Caco-2 (cell line): ENCODE measurements at regions not wholly inside any gene's neighbourhood (a gene's known extent, or its start where the extent isn't known, plus 50 kb on each side); places are given as distances from the start of the nearest gene placed in this dataset.

Source experiments
- BruUV-seq: library from RNA; stranded (reverse); fragments of 400-500 nt; replicated peaks from 2 replicates; lab custom pipeline; 2021; lab: Mats Ljungman, UMichigan
- CTCF ChIA-PET: fragments of 300-600 bp; sonication (Branson Sonifier 250); formaldehyde crosslinking; loops from one replicate; lab custom pipeline; 2022; ENCODE audit warnings: antibody characterized with exemption; lab: Charles Lee
- POLR2A ChIA-PET: fragments of 300-600 bp; sonication (Branson Sonifier 250); formaldehyde crosslinking; loops from one replicate; lab custom pipeline; 2022; ENCODE audit warnings: antibody characterized with exemption; lab: Charles Lee
- DNase-seq, 2 experiments: peaks; one replicate each; pipeline versions ENCODE4 v3.0.0 to v3.0.0-alpha.2; 2020 to 2022
- H3K27me3 ChIP-seq: replicated peaks from 2 replicates; pipeline ENCODE4 v1.6.0; 2011; ENCODE audit warnings: low read length; ENCODE audit not compliant: control insufficient read depth, insufficient read depth
- H3K36me3 ChIP-seq: 2 replicates; pipeline ENCODE4 v1.5.1; 2011; ENCODE audit warnings: low read length; ENCODE audit not compliant: control insufficient read depth, insufficient read depth
- H3K4me1 ChIP-seq: fragments of 250-450 bp; sonication (Bioruptor Pico); 2 replicates; pipeline ENCODE4 v1.5.1; 2020; ENCODE audit warnings: mild to moderate bottlenecking
- H3K4me3 ChIP-seq: 2 replicates; pipeline ENCODE4 v1.5.1; 2011; ENCODE audit warnings: low read depth, mild to moderate bottlenecking, control low read depth, low read length
- H3K9me3 ChIP-seq: fragments of 250-450 bp; sonication (Bioruptor Pico); 2 replicates; pipeline ENCODE4 v1.5.1; 2020; ENCODE audit warnings: mild to moderate bottlenecking, moderate library complexity
- H3K27ac Mint-ChIP-seq: one replicate; pipeline ENCODE4 v1.8.0; 2022; ENCODE audit warnings: mixed read lengths; ENCODE audit not compliant: unreplicated experiment
- H3K27me3 Mint-ChIP-seq: one replicate; pipeline ENCODE4 v1.8.0; 2022; ENCODE audit warnings: mixed read lengths; ENCODE audit not compliant: insufficient read depth, unreplicated experiment
- H3K36me3 Mint-ChIP-seq: one replicate; pipeline ENCODE4 v1.8.0; 2022; ENCODE audit warnings: mild to moderate bottlenecking, mixed read lengths; ENCODE audit not compliant: insufficient read depth, unreplicated experiment
- H3K4me1 Mint-ChIP-seq: one replicate; pipeline ENCODE4 v1.8.0; 2022; ENCODE audit warnings: low read depth, mixed read lengths; ENCODE audit not compliant: unreplicated experiment
- H3K4me3 Mint-ChIP-seq: one replicate; pipeline ENCODE4 v1.8.0; 2022; ENCODE audit warnings: mild to moderate bottlenecking, moderate library complexity, mixed read lengths; ENCODE audit not compliant: unreplicated experiment
- H3K9me3 Mint-ChIP-seq: one replicate; pipeline ENCODE4 v1.8.0; 2022; ENCODE audit warnings: mixed read lengths; ENCODE audit not compliant: unreplicated experiment
- CTCF ChIP-seq, 2 experiments: fragments of 200-600 bp in 1 of 2; IDR thresholded peaks; 1 replicate in 1 of 2; 2 replicates in 1 of 2; pipeline versions ENCODE4 v1.5.1 to v1.8.0; 2011 to 2022; ENCODE audit warnings: antibody characterized with exemption in 1 of 2, control low read depth in 1 of 2, inconsistent platforms in 1 of 2, low read depth in 1 of 2, low read length in 1 of 2, mild to moderate bottlenecking in 1 of 2, moderate library complexity in 1 of 2; ENCODE audit not compliant: insufficient read depth in 1 of 2, severe bottlenecking in 1 of 2, unreplicated experiment in 1 of 2
- intact Hi-C: fragments of 100-400 bp; cut with micrococcal nuclease; formaldehyde crosslinking; loops from one replicate; pipeline ENCODE4 v1.10.0; 2022; ENCODE audit not compliant: unreplicated experiment

GRCh38 chr5:159555084-159555483 is 224.8 kb upstream of the IL12B start:
- no peaks in the 10 kb centered on the region for H3K4me1 Mint-ChIP-seq
- H3K9me3 Mint-ChIP-seq, result no peaks in the 10 kb centered on the region
- DNase-seq, result no peak
- Histone ChIP-seq H3K4me3 (no peak overlapping the region), H3K4me1 (no peaks in the 10 kb centered on the region), H3K36me3 (no peaks in the 10 kb centered on the region), H3K9me3 (no peaks in the 10 kb centered on the region), H3K27me3 (no peaks in the 10 kb centered on the region)
- POLR2A ChIA-PET, result no interaction called here
- H3K27me3 Mint-ChIP-seq, result peaks cover 18% of the 10 kb centered on the region
- no peak overlapping the region for H3K4me3 Mint-ChIP-seq
- no peak overlapping the region for H3K27ac Mint-ChIP-seq
- TF ChIP-seq CTCF (IDR thresholded peaks at IDR 0.05; ENCODE audit: insufficient read depth in 1 of 2, low read depth in 1 of 2, low read length in 1 of 2, severe bottlenecking in 1 of 2, unreplicated experiment in 1 of 2), result no peak
- CTCF ChIA-PET, result no interaction called here
- BruUV-seq, result no TSS peak
- H3K36me3 Mint-ChIP-seq, result no peaks in the 10 kb centered on the region
- intact Hi-C loops, result no loop called here

DNA sequence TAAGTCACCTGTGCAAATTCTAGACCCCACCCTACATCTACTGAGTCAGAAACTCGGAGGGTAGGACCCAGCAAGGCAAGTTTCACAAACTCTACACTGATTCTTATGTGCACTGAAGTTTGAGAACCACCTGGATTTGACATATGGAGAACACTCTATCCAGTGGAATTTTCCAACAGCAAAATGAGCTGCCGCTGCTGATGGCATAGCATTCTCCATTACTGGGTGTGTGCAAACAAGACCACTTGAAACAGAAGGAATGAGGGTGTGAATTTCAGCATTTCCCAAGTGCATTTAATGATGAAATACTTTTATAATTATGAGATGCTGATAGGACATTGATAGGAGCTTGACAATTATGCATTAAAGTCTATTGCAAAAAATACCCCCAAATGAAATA is 229.1 kb upstream of the IL12B start:
- no TSS peak for BruUV-seq
- Mint-ChIP-seq H3K36me3 (no peaks in the 10 kb centered on the region), H3K27me3 (peaks cover 19% of the 10 kb centered on the region), H3K4me1 (no peaks in the 10 kb centered on the region), H3K27ac (no peak overlapping the region), H3K9me3 (no peaks in the 10 kb centered on the region), H3K4me3 (no peak overlapping the region)
- no peak for TF ChIP-seq CTCF (IDR thresholded peaks at IDR 0.05; ENCODE audit: insufficient read depth in 1 of 2, low read depth in 1 of 2, low read length in 1 of 2, severe bottlenecking in 1 of 2, unreplicated experiment in 1 of 2)
- H3K27me3 ChIP-seq, result no peaks in the 10 kb centered on the region
- no peaks in the 10 kb centered on the region for H3K36me3 ChIP-seq
- no peaks in the 10 kb centered on the region for H3K9me3 ChIP-seq
- ChIA-PET CTCF (no interaction called here), POLR2A (no interaction called here)
- DNase-seq, result no peak
- H3K4me1 ChIP-seq, result no peaks in the 10 kb centered on the region
- intact Hi-C loops, result no loop called here
- no peak overlapping the region for H3K4me3 ChIP-seq

- Mint-ChIP-seq H3K27ac (no peak overlapping the region), H3K36me3 (no peaks in the 10 kb centered on the region), H3K9me3 (no peaks in the 10 kb centered on the region), H3K27me3 (peaks cover 19% of the 10 kb centered on the region), H3K4me3 (no peak overlapping the region), H3K4me1 (no peaks in the 10 kb centered on the region)
- no peak for TF ChIP-seq CTCF (IDR thresholded peaks at IDR 0.05; ENCODE audit: insufficient read depth in 1 of 2, low read depth in 1 of 2, low read length in 1 of 2, severe bottlenecking in 1 of 2, unreplicated experiment in 1 of 2)
- no peak overlapping the region for H3K4me3 ChIP-seq
- intact Hi-C loops, result no loop called here
- no peaks in the 10 kb centered on the region for H3K27me3 ChIP-seq
- CTCF ChIA-PET, result no interaction called here
- BruUV-seq, result no TSS peak
- no peaks in the 10 kb centered on the region for H3K36me3 ChIP-seq
- DNase-seq, result no peak
- POLR2A ChIA-PET, result no interaction called here
- H3K9me3 ChIP-seq, result no peaks in the 10 kb centered on the region
- no peaks in the 10 kb centered on the region for H3K4me1 ChIP-seq
These were observed 229.8 kb upstream of the IL12B start for GRCh38 chr5:159560088-159560487.
